GM12864 (cell line): ENCODE measurements at regions not wholly inside any gene's neighbourhood (a gene's known extent, or its start where the extent isn't known, plus 50 kb on each side); places are given as distances from the start of the nearest gene placed in this dataset.

ENCODE experiments used
- DNase-seq: peaks from one replicate; pipeline ENCODE4 v3.0.0-alpha.2; 2011; ENCODE audit warnings: low read depth
- H3K4me3 ChIP-seq: 2 replicates; pipeline ENCODE4 v1.5.1; 2011; ENCODE audit warnings: mild to moderate bottlenecking, low read depth, low read length, control low read depth
- CTCF ChIP-seq: IDR thresholded peaks from 2 replicates; pipeline ENCODE4 v1.5.1; 2011; ENCODE audit warnings: low read depth, mild to moderate bottlenecking, moderate library complexity, low read length, control low read depth, inconsistent platforms; ENCODE audit errors: missing control alignments

GRCh38 chr3:72544239-72544638 lies 304.0 kb downstream of the SHQ1 start:
- TF ChIP-seq CTCF, result no peak
- no peak for DNase-seq

GRCh38 chr3:72543246-72543645 lies 305.0 kb downstream of the SHQ1 start:
- no peak for TF ChIP-seq CTCF
- no peak overlapping the region for H3K4me3 ChIP-seq
- DNase-seq, result no peak

More at GRCh38 chr3:72544239-72544638, 304.0 kb downstream of the SHQ1 start:
- H3K4me3 ChIP-seq, result no peak overlapping the region

GRCh38 chr3:72542781-72543180 lies 305.5 kb downstream of the SHQ1 start:
- no peak overlapping the region for H3K4me3 ChIP-seq
- no peak for TF ChIP-seq CTCF
- DNase-seq, result no peak

GRCh38 chr3:72539856-72540255 lies 308.4 kb downstream of the SHQ1 start:
- DNase-seq, result no peak

GRCh38 chr3:72538070-72538745 lies 310.0 kb downstream of the SHQ1 start:
- no peak for TF ChIP-seq CTCF
- no peak for DNase-seq
- H3K4me3 ChIP-seq, result no peak overlapping the region

More at GRCh38 chr3:72539856-72540255, 308.4 kb downstream of the SHQ1 start:
- H3K4me3 ChIP-seq, result no peak overlapping the region
- no peak for TF ChIP-seq CTCF

- no peak for TF ChIP-seq CTCF
- DNase-seq, result no peak
- H3K4me3 ChIP-seq, result no peak overlapping the region
Measured at GRCh38 chr3:72537448-72537847, 310.8 kb downstream of the SHQ1 start.

- no peak for TF ChIP-seq CTCF
- H3K4me3 ChIP-seq, result no peak overlapping the region
- DNase-seq, result no peak
Measured at GRCh38 chr3:72536878-72537267, 311.4 kb downstream of the SHQ1 start.
